WTC11 (cell line): ENCODE measurements at regions not wholly inside any gene's neighbourhood (a gene's known extent, or its start where the extent isn't known, plus 50 kb on each side); places are given as distances from the start of the nearest gene placed in this dataset.

Experiments
- ATAC-seq: fragments of 200-7000 bp; cut with Tn5 transposase; 2 replicates; pipeline ENCODE4 v1.10.0; 2021; ENCODE audit warnings: mild to moderate bottlenecking, moderate library complexity
- CTCF ChIA-PET: fragments of 300-600 bp; sonication (Branson Sonifier 250); formaldehyde crosslinking; loops from one replicate; lab custom pipeline; 2021; ENCODE audit warnings: antibody characterized with exemption; lab: Charles Lee
- POLR2A ChIA-PET: fragments of 350-600 bp; sonication (Branson Sonifier 250); formaldehyde crosslinking; loops from one replicate; lab custom pipeline; 2021; ENCODE audit warnings: antibody characterized with exemption; lab: Charles Lee
- DNase-seq: peaks from one replicate; pipeline ENCODE4 v3.0.0; 2021; ENCODE audit warnings: low spot score
- H3K27ac Mint-ChIP-seq: 2 replicates; pipeline ENCODE4 v1.8.0; 2021; ENCODE audit warnings: mixed read lengths
- H3K27me3 Mint-ChIP-seq: 2 replicates; pipeline ENCODE4 v1.8.0; 2021; ENCODE audit warnings: low read depth, mild to moderate bottlenecking, moderate library complexity, mixed read lengths
- H3K36me3 Mint-ChIP-seq: 2 replicates; pipeline ENCODE4 v1.8.0; 2021; ENCODE audit warnings: mixed read lengths
- H3K4me1 Mint-ChIP-seq: 2 replicates; pipeline ENCODE4 v1.8.0; 2022; ENCODE audit warnings: mixed read lengths
- H3K4me3 Mint-ChIP-seq: 2 replicates; pipeline ENCODE4 v1.8.0; 2021; ENCODE audit warnings: mild to moderate bottlenecking, moderate library complexity, mixed read lengths
- H3K9me3 Mint-ChIP-seq: 2 replicates; pipeline ENCODE4 v1.8.0; 2021; ENCODE audit warnings: mixed read lengths
- ELF4 ChIP-seq: sonication (generic); formaldehyde crosslinking; IDR thresholded peaks from 2 replicates; pipeline ENCODE4 v1.8.1; 2022; ENCODE audit warnings: low read depth, mild to moderate bottlenecking, moderate library complexity, missing genetic modification reagents
- EMX1 ChIP-seq: fragments of 250-450 bp; sonication (Bioruptor Pico); IDR thresholded peaks from 2 replicates; pipeline ENCODE4 v1.8.0; 2021; ENCODE audit warnings: mild to moderate bottlenecking
- FOXK1 ChIP-seq: sonication (generic); formaldehyde crosslinking; IDR thresholded peaks from 2 replicates; pipeline ENCODE4 v1.8.0; 2022; ENCODE audit warnings: mild to moderate bottlenecking, moderate library complexity, missing genetic modification reagents
- GRHL2 ChIP-seq: fragments of 250-450 bp; sonication (Bioruptor Pico); IDR thresholded peaks from 2 replicates; pipeline ENCODE4 v1.8.0; 2022; ENCODE audit warnings: mild to moderate bottlenecking, moderate library complexity; ENCODE audit not compliant: insufficient replicate concordance, severe bottlenecking
- HMGA2 ChIP-seq: fragments of 250-450 bp; sonication (Bioruptor Pico); IDR thresholded peaks from 2 replicates; pipeline ENCODE4 v1.4.0; 2021; ENCODE audit warnings: mild to moderate bottlenecking, moderate library complexity
- MYBL2 ChIP-seq: sonication (generic); formaldehyde crosslinking; IDR thresholded peaks from 2 replicates; pipeline ENCODE4 v1.8.1; 2023; ENCODE audit warnings: mild to moderate bottlenecking, moderate library complexity, missing genetic modification reagents
- NR2C2 ChIP-seq: sonication (generic); formaldehyde crosslinking; IDR thresholded peaks from 2 replicates; pipeline ENCODE4 v1.8.0; 2022; ENCODE audit warnings: mild to moderate bottlenecking, missing genetic modification reagents
- NR3C1 ChIP-seq: sonication (generic); formaldehyde crosslinking; conservative IDR thresholded peaks from 2 replicates; pipeline ENCODE4 v1.8.1; 2023; ENCODE audit warnings: low read depth, mild to moderate bottlenecking, missing genetic modification reagents
- TEAD4 ChIP-seq: sonication (generic); formaldehyde crosslinking; IDR thresholded peaks from 2 replicates; pipeline ENCODE4 v1.8.0; 2022; ENCODE audit warnings: mild to moderate bottlenecking, missing genetic modification reagents
- ZNF263 ChIP-seq: sonication (generic); formaldehyde crosslinking; IDR thresholded peaks from 2 replicates; pipeline ENCODE4 v1.8.1; 2022; ENCODE audit warnings: low read depth, mild to moderate bottlenecking, moderate library complexity, missing genetic modification reagents
- ZNF396 ChIP-seq: fragments of 250-450 bp; sonication (Bioruptor Pico); IDR thresholded peaks from 2 replicates; pipeline ENCODE4 v1.8.0; 2021; ENCODE audit warnings: mild to moderate bottlenecking, moderate library complexity, borderline replicate concordance
- ZNF423 ChIP-seq: fragments of 250-450 bp; sonication (Bioruptor Pico); IDR thresholded peaks from 2 replicates; pipeline ENCODE4 v2.1.2; 2022; ENCODE audit warnings: mild to moderate bottlenecking, moderate library complexity
- TF ChIP-seq, protein P1 (sequence below): sonication (generic); formaldehyde crosslinking; IDR thresholded peaks from 2 replicates; pipeline ENCODE4 v1.8.0; 2023; ENCODE audit warnings: mild to moderate bottlenecking, missing genetic modification reagents
- TF ChIP-seq, protein P2 (sequence below): sonication (generic); formaldehyde crosslinking; IDR thresholded peaks from 2 replicates; pipeline ENCODE4 v1.8.0; 2022; ENCODE audit warnings: mild to moderate bottlenecking, missing genetic modification reagents
- TF ChIP-seq, protein P3 (sequence below): sonication (generic); formaldehyde crosslinking; IDR thresholded peaks from 2 replicates; pipeline ENCODE4 v1.8.1; 2023; ENCODE audit warnings: mild to moderate bottlenecking, missing genetic modification reagents
- TF ChIP-seq, protein P4 (sequence below): fragments of 250-450 bp; sonication (Bioruptor Pico); IDR thresholded peaks from 2 replicates; pipeline ENCODE4 v1.8.0; 2021; ENCODE audit warnings: mild to moderate bottlenecking
- TF ChIP-seq, protein P5 (sequence below): sonication (generic); formaldehyde crosslinking; IDR thresholded peaks from 2 replicates; pipeline ENCODE4 v1.8.0; 2022; ENCODE audit warnings: mild to moderate bottlenecking, missing genetic modification reagents
- TF ChIP-seq, protein P6 (sequence below): fragments of 250-450 bp; sonication (Bioruptor Pico); IDR thresholded peaks from 2 replicates; pipeline ENCODE4 v1.9.0; 2021; ENCODE audit warnings: mild to moderate bottlenecking

DNA sequence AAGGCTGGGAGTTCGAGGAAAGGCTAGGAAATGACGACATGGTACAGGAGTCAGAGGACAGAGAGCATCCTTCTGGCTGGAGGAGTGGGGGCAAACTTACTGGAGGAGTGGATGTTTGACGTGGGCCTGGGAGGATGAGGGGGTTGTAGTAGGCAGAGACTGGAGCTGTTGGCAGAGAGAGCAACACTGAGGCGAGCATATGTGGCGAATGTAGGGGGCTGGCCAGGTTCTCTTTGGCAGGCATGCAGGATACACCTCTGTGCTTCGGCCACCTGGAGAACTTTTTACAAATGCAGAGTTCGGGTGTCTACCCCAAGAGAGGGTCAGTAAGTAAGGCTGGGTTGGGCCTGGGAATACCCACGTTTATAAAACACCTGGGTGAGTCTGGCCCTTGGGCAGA is 385.7 kb downstream of the FUT8 start (continued):
- TF ChIP-seq GRHL2 (CRISPR knock-in tag) (no peak), ZNF396 (CRISPR knock-in tag) (no peak), MYBL2 (no peak), ELF4 (CRISPR knock-in tag) (no peak), NR2C2 (CRISPR knock-in tag) (no peak), HMGA2 (CRISPR knock-in tag) (no peak), ZNF423 (CRISPR knock-in tag) (no peak)
- TF ChIP-seq, protein P1, sequence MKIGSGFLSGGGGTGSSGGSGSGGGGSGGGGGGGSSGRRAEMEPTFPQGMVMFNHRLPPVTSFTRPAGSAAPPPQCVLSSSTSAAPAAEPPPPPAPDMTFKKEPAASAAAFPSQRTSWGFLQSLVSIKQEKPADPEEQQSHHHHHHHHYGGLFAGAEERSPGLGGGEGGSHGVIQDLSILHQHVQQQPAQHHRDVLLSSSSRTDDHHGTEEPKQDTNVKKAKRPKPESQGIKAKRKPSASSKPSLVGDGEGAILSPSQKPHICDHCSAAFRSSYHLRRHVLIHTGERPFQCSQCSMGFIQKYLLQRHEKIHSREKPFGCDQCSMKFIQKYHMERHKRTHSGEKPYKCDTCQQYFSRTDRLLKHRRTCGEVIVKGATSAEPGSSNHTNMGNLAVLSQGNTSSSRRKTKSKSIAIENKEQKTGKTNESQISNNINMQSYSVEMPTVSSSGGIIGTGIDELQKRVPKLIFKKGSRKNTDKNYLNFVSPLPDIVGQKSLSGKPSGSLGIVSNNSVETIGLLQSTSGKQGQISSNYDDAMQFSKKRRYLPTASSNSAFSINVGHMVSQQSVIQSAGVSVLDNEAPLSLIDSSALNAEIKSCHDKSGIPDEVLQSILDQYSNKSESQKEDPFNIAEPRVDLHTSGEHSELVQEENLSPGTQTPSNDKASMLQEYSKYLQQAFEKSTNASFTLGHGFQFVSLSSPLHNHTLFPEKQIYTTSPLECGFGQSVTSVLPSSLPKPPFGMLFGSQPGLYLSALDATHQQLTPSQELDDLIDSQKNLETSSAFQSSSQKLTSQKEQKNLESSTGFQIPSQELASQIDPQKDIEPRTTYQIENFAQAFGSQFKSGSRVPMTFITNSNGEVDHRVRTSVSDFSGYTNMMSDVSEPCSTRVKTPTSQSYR (CRISPR knock-in tag) = no peak
- TF ChIP-seq, protein P2, sequence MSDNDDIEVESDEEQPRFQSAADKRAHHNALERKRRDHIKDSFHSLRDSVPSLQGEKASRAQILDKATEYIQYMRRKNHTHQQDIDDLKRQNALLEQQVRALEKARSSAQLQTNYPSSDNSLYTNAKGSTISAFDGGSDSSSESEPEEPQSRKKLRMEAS (CRISPR knock-in tag) = no peak
- TF ChIP-seq, protein P3, sequence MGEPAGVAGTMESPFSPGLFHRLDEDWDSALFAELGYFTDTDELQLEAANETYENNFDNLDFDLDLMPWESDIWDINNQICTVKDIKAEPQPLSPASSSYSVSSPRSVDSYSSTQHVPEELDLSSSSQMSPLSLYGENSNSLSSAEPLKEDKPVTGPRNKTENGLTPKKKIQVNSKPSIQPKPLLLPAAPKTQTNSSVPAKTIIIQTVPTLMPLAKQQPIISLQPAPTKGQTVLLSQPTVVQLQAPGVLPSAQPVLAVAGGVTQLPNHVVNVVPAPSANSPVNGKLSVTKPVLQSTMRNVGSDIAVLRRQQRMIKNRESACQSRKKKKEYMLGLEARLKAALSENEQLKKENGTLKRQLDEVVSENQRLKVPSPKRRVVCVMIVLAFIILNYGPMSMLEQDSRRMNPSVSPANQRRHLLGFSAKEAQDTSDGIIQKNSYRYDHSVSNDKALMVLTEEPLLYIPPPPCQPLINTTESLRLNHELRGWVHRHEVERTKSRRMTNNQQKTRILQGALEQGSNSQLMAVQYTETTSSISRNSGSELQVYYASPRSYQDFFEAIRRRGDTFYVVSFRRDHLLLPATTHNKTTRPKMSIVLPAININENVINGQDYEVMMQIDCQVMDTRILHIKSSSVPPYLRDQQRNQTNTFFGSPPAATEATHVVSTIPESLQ (CRISPR knock-in tag) = no peak
- TF ChIP-seq, protein P4, sequence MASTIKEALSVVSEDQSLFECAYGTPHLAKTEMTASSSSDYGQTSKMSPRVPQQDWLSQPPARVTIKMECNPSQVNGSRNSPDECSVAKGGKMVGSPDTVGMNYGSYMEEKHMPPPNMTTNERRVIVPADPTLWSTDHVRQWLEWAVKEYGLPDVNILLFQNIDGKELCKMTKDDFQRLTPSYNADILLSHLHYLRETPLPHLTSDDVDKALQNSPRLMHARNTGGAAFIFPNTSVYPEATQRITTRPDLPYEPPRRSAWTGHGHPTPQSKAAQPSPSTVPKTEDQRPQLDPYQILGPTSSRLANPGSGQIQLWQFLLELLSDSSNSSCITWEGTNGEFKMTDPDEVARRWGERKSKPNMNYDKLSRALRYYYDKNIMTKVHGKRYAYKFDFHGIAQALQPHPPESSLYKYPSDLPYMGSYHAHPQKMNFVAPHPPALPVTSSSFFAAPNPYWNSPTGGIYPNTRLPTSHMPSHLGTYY = no peak

DNA sequence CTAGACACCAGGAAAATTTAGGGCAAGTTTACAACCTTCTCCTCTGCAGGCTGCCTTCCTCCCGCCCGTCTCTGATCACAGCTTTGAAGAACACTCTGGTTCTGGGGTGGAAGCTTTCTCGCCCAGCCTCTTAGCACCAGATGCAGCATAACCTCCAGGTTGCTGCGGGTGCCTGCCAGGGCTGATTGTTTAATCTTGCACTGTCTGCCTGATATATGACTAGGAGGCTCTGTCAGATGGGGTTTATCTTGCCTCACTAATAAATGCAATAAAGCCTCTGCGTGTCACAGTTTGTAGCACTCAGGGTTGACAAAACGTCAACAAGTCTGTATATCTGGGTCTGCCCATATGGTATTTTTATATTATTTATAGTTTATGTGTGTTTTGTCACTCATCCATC is 388.2 kb downstream of the FUT8 start:
- Mint-ChIP-seq H3K36me3 (no peaks in the 10 kb centered on the region), H3K4me3 (no peak overlapping the region), H3K27me3 (no peaks in the 10 kb centered on the region; the same call in 1 of the 2 replicates), H3K27ac (no peak overlapping the region), H3K9me3 (no peaks in the 10 kb centered on the region)
- DNase-seq (no peak), ATAC-seq (no peak)
- CTCF ChIA-PET = interaction anchor here (2.4 kb wide), 1 partner anchor 24 kb away, joined by 9 read pairs; no protein-coding TSS in a partner anchor
- POLR2A ChIA-PET = no interaction called here
- no peak for TF ChIP-seq TEAD4 (CRISPR knock-in tag)
- no peak for TF ChIP-seq NR3C1 (CRISPR knock-in tag)
- TF ChIP-seq, protein P5, sequence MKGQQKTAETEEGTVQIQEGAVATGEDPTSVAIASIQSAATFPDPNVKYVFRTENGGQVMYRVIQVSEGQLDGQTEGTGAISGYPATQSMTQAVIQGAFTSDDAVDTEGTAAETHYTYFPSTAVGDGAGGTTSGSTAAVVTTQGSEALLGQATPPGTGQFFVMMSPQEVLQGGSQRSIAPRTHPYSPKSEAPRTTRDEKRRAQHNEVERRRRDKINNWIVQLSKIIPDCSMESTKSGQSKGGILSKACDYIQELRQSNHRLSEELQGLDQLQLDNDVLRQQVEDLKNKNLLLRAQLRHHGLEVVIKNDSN (CRISPR knock-in tag) = no peak
- TF ChIP-seq, protein P4 = no peak
- TF ChIP-seq EMX1 (CRISPR knock-in tag) = no peak
- TF ChIP-seq ZNF263 (CRISPR knock-in tag) = no peak
- no peak for TF ChIP-seq MYBL2
- TF ChIP-seq FOXK1 (CRISPR knock-in tag) = no peak
- TF ChIP-seq, protein P6, sequence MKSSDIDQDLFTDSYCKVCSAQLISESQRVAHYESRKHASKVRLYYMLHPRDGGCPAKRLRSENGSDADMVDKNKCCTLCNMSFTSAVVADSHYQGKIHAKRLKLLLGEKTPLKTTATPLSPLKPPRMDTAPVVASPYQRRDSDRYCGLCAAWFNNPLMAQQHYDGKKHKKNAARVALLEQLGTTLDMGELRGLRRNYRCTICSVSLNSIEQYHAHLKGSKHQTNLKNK (CRISPR knock-in tag) = no peak
- TF ChIP-seq, all 79 proteins: peak for 0
- no peaks in the 10 kb centered on the region for H3K4me1 Mint-ChIP-seq
